HG03520 (cell line): ENCODE measurements at regions not wholly inside any gene's neighbourhood (a gene's known extent, or its start where the extent isn't known, plus 50 kb on each side); places are given as distances from the start of the nearest gene placed in this dataset.

ENCODE experiments used
- ATAC-seq: cut with Tn5 transposase; IDR thresholded peaks from one replicate; pipeline ENCODE4 v1.9.1; 2021; ENCODE audit warnings: mild to moderate bottlenecking, moderate library complexity; ENCODE audit not compliant: unreplicated experiment

DNA sequence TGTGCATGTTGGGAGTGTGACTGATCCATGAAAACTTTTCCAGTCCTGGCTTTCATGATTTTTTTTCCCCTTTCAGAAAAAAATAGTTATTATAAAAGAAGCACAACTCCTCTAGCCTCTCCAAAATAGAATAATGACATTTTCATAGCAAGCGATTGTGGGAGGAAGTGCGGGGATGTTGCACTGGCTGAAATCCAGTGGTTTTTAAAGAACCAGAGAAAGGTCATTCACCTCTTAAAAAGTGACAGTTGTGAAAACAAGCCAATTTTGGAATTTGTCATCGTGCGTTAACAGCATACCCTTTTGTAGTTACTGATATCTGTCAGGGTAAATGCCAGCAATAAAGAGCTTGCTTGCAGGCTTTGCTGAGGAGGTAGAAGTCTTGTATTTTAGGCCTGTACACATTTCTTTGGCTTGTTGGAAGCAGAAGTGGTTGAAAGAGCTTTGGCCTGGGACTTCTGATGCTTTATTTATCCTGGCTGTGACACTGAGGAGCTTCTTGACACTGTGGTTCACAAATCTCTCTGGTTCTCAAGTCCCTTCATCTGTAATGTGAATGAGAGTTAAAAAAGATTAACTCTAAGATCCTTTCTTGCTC, 545.9 kb downstream of the REEP3 start:
- ATAC-seq: no peak

DNA sequence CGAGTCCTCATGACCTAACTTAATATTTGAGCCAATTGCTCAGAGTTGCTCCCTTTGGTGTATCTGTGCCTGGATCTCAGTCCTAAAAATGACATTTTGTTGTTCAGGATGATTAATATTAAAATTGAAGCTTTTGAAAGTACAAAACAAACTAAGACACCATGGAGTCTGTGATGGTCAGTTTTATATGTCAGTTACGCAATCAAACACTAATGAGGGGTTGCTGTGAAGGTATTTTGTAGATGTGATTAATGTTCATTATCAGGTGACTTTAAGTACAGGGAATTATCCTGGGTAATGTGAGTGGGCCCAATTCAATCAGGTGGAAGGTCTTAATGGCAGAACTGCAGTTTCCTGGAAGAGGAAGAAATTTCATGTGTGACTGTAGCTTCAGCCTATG, 546.7 kb downstream of the REEP3 start:
- no peak for ATAC-seq

DNA sequence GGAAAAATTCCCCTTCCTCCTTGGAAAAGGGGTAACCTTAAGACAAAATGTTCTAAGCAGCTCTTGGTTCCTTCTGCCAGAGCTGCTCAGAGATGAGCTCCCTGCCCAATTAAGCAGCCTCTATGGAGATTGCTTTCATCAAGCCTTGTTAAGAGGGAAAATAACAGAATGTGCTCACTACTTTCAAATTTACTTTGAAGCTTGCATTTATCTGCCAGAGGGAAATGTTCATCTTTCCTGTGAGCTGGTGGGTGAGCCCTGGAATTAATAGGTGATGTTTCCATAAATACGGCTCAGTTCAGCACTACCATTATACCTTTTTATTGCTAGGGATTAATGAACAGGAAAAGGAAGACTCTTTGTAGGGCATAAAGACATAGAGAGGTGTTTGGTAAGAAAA, 549.0 kb downstream of the REEP3 start:
- no peak for ATAC-seq

DNA sequence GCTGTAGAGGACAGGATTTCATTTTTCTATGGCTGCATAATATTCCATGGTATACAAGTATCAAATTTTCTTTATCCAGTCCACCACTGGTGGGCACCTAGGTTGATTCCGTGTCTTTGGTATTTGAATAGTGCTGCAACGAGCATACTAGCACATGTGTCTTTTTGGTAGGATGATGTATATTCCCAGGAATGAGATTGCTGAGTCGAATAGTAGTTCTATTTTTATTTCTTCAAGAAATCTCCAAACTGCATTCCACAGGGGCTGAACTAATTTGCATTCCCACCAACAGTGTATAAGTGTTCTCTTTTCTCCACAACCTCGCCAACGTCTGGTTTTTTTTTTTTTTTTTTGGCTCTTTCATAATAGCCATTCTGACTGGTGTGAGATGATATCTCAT, 550.0 kb downstream of the REEP3 start:
- ATAC-seq: no peak

DNA sequence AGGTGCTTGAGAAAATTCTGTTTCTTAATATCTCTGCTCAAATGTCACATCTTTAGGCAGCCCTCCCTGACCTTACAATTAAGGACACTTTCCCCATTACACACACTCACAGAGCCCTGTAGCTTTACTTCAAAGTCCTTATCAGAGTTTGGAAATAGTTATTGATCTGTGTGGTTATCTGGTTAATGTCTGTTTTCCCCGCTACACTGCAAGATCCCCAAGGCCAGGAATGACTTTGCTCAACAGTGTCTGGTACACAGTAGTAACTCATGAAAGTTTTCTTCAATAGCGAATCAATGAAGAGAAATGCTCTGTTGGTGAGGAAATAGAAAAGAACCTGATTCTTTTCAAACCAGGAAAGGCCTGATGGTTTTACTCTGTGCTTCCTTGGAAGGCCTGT, 554.4 kb downstream of the REEP3 start:
- no peak for ATAC-seq

DNA sequence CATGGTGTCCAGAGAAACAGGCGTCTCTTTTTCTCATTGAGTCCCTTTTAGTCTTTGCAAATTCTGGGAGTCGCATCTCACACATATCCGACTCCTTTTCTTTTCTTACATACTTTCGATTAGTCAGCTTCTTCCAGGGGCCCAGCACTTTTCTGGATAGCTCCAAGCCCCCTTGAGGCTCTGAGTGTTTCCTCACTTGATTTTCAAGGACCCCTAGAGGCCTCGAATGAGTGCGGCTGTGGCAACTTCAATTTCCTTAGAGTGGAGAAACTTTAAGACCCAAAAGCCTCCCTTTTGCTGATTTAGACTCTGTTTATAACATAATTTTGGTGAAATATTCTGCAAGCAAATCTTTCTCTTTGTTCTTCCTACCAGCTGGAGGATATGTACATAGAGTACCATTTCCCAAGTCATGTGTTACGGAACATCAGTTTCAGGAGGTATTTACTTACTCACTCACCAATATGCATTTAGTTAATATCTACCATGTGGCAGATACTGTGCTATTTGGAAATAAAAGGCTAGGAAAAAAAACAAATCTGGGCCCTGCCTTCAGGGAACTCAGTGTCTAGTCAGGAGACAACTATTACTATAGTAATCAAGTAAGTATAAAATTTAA, 555.2 kb downstream of the REEP3 start:
- ATAC-seq: no peak

DNA sequence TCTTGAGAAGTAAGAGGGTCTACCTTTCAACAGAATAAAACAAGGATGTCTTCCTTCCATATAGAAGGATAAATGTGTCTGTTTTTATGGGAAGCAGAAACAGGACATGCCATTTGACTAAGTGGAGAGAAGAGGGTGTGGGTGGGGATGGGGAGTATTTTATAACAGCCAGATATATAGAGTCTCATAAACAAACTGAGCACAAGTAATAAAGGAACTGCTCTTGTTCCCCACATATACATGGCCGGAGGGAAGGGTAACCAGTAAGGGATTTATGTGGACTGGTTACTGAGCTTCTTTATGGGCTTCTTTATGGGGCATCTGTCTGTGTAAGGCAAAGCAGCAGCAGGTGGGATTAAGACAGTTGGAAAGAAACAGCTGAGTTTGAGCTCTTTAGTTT, 558.1 kb downstream of the REEP3 start:
- no peak for ATAC-seq

DNA sequence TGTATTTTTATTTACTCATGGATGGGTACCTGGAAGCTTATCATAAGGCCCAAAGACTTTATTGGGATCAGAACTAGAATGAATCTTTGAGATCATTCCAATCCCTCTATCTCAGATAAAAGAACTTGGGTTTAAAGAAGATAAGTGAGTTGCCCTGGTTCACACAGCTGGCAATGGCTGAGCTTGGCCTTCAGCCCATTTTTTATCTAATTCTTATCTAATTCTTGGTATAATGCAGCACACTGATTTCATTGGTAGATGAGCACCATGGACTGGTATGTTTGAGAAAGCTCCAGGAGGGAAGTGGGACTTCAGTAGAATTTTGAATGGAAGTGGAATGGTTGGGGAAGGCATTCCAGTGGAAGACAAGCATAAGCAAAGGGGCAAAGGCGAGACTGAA, 558.9 kb downstream of the REEP3 start:
- no peak for ATAC-seq

DNA sequence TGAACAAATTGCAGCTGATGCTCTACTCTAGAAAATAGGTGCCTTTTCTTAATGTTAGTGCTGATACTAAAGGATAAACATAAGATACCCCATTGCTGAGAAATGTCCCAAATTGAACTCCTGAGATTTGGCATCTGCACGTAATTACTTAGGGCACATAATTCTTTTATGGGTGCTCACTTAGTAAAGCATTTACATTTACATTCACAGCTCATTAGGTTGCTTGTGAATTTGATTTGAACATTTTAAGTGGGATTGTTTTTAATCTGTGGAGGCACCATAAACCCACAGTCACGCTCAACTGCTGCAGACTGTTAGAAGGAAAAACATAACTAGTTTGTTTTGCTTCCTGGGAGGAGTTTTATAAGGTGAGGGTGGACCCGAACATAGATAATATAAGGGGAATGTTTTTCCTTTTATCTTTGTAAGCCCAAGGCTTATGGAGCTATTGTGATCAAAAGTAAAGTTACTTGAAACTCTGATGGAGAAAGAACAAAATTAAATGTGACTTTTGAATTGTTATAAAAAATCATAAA, 560.8 kb downstream of the REEP3 start:
- no peak for ATAC-seq

DNA sequence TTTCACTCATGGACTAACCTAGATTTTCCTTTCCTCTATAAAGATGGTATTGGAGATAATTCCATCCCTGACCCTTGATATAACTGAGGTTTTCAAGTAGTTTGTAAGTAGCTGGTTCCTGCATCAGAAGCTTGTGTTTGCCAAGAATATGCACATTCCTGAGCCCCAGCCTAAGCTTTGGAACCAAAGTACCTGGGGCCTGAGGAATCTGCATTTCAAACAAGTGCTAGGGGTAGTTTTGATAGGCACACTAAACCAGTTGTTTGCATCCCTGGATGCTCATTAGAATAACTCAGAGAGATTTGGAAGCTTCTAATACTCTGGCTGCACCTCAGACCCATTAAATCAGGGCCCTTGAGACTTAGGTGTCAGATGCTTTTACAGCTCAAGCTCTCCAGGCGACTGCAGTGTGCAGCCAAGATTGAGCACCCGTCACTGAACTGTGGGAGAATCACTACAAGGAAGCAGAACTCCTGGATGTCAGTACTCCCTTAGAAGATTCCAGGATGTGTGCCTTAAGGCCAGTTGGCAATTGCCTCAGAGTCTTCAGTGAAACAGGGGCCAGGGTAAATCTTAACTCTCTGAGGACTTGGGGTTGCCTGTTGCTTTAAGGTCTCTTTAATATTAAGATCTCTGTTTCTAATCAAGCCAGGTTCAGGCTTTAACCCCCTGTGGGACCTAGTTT, 565.0 kb downstream of the REEP3 start:
- ATAC-seq: no peak

DNA sequence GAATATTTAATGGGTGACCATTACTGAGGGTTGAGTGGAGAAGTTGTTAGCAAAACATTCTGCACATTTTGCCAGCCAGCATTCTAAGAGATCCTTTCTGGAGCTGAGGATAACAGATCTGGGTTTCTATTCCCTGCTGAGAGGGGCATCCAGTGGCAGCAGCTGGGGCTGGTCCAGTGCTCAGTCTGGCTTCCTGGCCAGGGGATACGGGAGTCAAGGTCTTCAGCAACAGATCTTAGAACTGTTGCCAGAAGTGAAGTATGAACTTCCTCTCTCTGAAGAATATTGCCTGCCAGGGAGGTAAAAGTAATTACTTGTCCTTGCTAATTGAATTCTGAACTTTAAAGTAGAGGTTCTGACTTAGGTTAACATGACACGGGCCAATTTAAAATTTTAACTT, 568.4 kb downstream of the REEP3 start:
- ATAC-seq: no peak

DNA sequence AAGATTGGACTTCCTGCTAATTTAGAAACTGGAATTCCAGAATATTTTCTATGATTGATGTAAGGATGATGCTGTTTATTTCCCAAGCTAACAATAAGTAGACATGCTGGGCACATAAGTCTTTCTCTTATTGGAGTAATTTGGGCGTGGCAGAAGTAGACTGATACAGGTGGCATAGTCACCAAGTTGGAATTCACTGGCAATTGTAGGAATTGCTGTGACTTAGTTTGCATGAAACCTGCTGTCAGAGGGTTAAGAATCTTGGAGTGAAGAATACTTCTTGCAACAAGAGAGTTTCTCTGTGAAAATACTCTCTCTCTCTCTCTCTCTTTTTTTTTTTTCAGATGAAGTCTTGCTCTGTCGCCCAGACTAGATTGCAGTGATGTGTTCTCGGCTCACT, 569.7 kb downstream of the REEP3 start:
- no peak for ATAC-seq

DNA sequence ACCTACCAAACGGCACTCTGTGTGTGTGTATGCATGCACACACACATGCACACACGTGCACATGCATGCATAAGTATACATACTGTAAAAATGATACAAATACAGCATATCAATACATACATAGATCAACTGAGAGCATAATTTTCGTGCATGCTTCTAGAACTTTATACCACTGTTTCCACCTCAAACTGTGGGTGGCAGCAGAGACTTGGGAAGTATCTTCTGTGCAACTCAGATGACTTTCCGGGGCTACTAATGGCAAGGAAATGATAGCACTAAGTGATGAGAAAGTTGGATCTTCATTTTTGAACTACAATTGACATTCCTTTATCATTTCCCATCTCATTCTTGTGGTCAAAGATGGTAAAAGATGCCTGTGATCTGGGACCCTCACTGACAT, 570.7 kb downstream of the REEP3 start:
- ATAC-seq: no peak

DNA sequence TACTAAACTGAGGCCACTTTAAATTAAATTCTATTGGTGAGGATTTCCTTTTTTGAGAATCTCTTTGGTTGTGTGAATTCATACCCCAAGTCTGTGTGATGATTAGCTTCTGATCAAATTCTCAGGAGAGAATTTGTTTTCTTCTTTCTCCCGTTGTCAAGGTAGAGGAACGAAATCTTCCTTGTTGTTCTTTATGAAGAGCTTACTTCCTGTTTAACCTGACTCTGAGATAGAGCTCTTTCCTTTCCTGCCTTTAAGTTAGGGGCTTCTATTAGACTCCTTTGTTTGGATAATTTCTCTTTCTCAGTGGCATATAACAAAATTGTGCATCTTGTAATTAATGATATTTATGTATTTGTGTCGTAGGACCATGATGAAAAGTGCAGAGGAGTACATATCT, 572.1 kb downstream of the REEP3 start:
- ATAC-seq: no peak

DNA sequence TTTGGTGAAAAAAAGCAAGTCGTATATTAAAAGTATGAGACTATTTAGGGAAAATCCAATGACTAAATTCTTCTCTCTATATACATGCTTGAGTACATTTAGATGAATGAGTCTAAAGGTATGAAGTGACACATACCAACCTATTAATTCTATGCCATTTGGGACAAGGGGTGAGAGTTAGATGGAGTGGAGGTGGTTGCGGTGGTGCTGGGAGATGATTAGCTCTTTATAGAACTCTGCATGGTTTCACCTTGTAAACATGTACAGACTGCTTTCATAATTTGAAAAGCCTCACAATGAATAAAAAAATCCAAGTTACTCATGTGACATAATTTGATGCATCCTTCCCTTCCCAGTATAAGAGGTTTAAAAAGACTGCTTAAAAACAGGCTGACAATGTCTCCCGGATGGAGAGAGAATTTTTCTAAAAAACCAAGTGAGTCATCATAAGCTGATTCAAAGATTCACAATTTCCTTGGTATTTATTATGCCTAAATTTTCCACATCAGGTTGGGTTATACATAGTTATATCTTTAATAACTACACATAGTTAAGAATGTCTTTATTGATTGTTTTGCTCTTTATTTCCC, 572.8 kb downstream of the REEP3 start:
- ATAC-seq: no peak

DNA sequence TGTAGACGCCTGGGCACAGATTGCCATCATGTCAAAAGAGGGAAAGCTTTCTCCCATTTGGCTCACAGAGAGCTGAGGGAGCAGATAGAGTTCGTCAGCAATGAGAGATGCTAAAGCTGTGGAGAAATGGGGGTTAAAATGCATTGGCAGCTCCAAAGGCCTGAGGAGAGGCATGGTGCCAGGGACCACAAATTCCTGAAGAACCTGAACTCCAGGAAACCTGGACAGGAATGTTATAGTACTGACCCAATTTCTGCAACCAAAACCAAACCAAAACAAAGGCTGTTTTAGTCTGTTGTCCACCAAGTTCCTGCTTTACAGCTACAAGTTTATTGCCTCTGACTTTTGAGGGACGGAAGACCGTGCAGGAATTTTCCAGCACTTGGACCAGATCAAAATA, 575.7 kb downstream of the REEP3 start:
- no peak for ATAC-seq

DNA sequence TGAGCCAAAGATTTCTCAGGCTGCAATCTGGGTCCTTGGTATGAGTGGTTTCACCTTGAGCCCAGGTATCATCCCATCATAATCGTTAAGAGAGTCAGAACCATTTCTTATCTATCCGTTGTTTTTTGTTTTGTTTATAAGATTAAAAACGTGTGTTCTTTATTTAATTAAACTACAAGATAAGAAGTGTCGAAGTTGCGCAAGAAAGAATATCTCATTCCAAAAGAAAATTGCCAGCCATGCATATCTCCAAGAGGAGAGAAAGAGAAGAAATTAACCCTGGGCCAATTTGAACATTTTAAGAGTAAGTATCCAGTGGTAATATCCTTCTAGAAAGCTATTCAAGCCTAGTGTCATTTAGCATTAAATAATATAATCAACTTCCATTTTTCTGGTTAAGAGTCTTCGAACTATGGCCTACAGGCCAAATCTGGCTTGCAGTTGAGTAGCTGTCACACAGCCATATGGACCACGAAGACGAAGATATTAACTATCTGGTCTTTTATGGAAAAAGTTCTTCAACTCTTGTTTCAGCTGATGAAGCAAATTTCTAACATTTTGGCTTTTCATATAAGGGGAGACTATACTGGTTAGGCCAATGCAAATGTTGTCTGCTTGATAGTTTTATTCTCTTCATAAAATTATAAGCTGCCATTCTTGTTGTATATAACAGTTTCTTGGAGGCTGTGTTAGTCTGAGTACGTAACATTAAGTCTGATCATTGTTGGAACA, 576.4 kb downstream of the REEP3 start:
- no peak for ATAC-seq

DNA sequence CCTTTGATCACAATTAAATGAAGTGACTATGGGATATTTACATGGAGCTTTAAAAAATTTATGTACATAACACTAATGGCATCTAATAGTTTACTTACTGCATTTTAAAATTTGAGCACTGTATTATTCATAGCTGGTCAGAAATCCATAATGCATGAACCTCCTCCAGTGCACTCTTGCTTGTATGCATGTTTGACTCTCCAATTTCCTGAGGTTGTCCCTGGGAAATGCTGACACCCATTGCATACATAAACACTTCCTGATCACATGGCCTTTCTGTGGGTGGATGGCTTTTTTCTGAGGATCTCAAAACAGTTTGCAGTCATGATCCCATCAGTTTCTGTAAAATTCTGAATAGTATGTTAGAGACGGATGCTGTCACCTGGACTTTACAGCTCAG, 577.8 kb downstream of the REEP3 start:
- ATAC-seq: no peak

DNA sequence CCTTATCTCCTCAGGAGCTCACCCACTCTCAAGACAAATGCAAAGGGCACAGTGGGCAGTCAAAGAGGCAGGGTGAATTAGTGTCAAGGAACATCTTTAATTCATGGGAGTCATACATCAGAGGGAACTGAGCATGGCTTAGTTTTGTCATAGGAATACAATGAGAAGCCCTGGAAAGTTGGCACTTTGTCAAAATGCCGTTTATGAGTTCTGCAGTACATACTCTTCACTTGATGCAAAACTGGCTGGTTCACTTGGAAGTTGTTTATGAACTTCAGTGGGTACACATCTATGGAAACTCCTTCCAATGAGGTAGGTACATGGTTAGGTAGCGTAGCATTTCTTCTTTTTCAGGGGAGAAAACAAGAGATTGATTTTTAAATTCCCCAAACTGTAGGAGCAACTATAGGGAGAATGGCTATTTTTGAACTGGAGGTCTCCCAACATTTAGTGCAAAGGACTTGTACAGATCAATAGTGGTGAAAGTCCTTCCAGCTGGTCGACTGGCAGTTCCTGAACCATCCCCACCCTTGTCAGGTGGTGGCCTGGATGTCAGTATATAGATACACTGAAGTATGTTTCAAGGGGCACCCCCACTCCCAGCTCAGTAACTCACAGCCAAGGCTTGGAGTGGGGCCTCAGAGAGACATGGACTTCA, 580.5 kb downstream of the REEP3 start:
- no peak for ATAC-seq

DNA sequence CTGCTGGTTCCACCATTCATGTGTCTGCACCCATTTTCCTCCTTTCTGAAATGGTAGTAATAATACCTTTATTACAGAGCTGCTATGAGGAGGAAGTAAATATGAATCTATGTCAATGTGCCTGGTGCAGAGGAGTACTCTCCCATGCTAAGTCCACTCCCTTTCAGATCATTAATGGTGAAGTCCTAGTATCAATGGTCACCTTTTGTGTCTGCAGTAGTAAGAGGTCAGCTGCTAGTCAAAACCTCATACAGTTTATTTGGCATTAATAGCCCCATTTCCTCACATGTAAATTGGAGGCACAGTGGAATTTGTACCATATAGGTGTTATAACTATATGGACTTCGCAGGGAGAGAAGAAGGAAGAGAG, 581.0 kb downstream of the REEP3 start:
- no peak for ATAC-seq

DNA sequence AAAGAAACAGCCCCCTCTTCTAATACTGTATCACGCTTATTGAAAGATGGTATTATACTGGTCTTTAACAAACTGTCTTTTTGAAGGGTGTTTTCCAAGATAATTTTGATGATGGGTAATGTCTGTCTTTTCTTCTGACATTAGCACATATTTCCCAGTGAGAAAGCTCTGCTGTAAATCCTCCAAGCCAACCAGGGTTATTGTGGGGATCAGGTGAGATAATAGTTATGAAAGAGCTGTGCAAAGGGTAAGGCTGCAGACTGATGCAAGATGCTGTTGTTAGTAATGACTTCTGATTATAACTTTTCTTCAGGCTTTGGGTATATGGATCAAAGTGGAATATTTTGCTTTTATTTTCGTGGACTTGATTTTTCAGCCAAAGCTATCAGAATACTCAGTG, 581.7 kb downstream of the REEP3 start:
- ATAC-seq: no peak
